K562 (cell line): ENCODE measurements at regions not wholly inside any gene's neighbourhood (a gene's known extent, or its start where the extent isn't known, plus 50 kb on each side); places are given as distances from the start of the nearest gene placed in this dataset.

Experiments used
- ATAC-seq: fragments of 200-7000 bp; cut with Tn5 transposase; 3 replicates; pipeline ENCODE4 v1.9.1; 2020; ENCODE audit warnings: moderate library complexity
- BruUV-seq: library from RNA; stranded (reverse); fragments of 400-500 nt; replicated peaks from 2 replicates; lab custom pipeline; 2021; lab: Mats Ljungman, UMichigan
- CTCF ChIA-PET: fragments of 300-600 bp; formaldehyde crosslinking; extraction: SDS; loops from one replicate; lab custom pipeline; 2021; ENCODE audit warnings: low intra/inter-chr PET ratio; lab: Yijun Ruan, JAX
- POLR2A ChIA-PET: fragments of 300-600, 350-650 bp; sonication (Branson Sonifier 250); formaldehyde crosslinking; extraction: SDS; loops from one replicate; lab custom pipeline; 2021; ENCODE audit warnings: antibody characterized with exemption, inconsistent platforms; lab: Yijun Ruan, JAX
- DNase-seq, 4 experiments: peaks; one replicate each; pipeline versions ENCODE4 v3.0.0 to v3.0.0-alpha.2; 2011 to 2018; ENCODE audit warnings: low spot score in 3 of 4, mixed read lengths in 3 of 4; ENCODE audit errors: extremely low read depth in 1 of 4
- FAIRE-seq: peaks from 2 replicates; lab custom pipeline; 2011; peaks lifted over from hg19 to GRCh38; lab: Jason Lieb, UNC
- H2AFZ ChIP-seq: 2 replicates; pipeline ENCODE4 v1.6.0; 2011; ENCODE audit warnings: low read depth, low read length, control low read depth, inconsistent platforms
- H3K27ac ChIP-seq: fragments of 200-600 bp; 3 replicates; pipeline ENCODE4 v1.8.0; 2011; ENCODE audit warnings: low read depth, mild to moderate bottlenecking, control low read depth, inconsistent platforms, low read length, moderate library complexity, mixed read lengths; ENCODE audit errors: extremely low read depth
- H3K27me3 ChIP-seq, 2 experiments: fragments of 300-600 bp in 1 of 2; 2 replicates in 1 of 2; 3 replicates in 1 of 2; pipeline versions ENCODE4 v1.6.0 to v1.8.0; 2011; ENCODE audit warnings: inconsistent platforms in 2 of 2, low read length in 2 of 2, mild to moderate bottlenecking in 1 of 2, mixed read lengths in 1 of 2, moderate library complexity in 1 of 2; ENCODE audit not compliant: control insufficient read depth in 2 of 2, insufficient read depth in 2 of 2
- H3K36me3 ChIP-seq: fragments of 300-600 bp; 3 replicates; pipeline ENCODE4 v1.8.0; 2011; ENCODE audit warnings: mild to moderate bottlenecking, low read length, inconsistent platforms; ENCODE audit not compliant: control insufficient read depth, insufficient read depth
- H3K4me1 ChIP-seq, 2 experiments: fragments of 200-600 bp in 1 of 2; replicated peaks in 1 of 2; 2 replicates in 1 of 2; 3 replicates in 1 of 2; pipeline versions ENCODE4 v1.5.1 to v1.8.0; 2011; ENCODE audit warnings: inconsistent platforms in 2 of 2, low read length in 2 of 2, mild to moderate bottlenecking in 1 of 2, mixed read lengths in 1 of 2, moderate library complexity in 1 of 2; ENCODE audit not compliant: control insufficient read depth in 2 of 2, insufficient read depth in 2 of 2
- H3K4me2 ChIP-seq: 2 replicates; pipeline ENCODE4 v1.6.1; 2011; ENCODE audit warnings: low read length, control low read depth, inconsistent platforms, mixed read lengths; ENCODE audit not compliant: insufficient read depth
- H3K4me3 ChIP-seq: fragments of 200-600 bp; sonication (generic), shearing (Covaris generic); 2 replicates; pipeline ENCODE4 v1.5.1; 2016; ENCODE audit warnings: control low read depth, inconsistent platforms
- H3K79me2 ChIP-seq: fragments of 200-600 bp; 3 replicates; pipeline ENCODE4 v1.8.0; 2011; ENCODE audit warnings: low read length, inconsistent platforms; ENCODE audit not compliant: control insufficient read depth, insufficient read depth
- H3K9ac ChIP-seq, 2 experiments: 2 replicates each; pipeline versions ENCODE4 v1.6.0 to v1.6.1; 2011; ENCODE audit warnings: low read depth in 2 of 2, low read length in 2 of 2, control low read depth in 1 of 2, inconsistent platforms in 1 of 2, mild to moderate bottlenecking in 1 of 2, mixed read lengths in 1 of 2; ENCODE audit not compliant: insufficient read depth in 1 of 2
- H3K9me1 ChIP-seq: one replicate; pipeline ENCODE4 v1.6.0; 2011; ENCODE audit warnings: inconsistent platforms, mild to moderate bottlenecking, low read length, moderate library complexity; ENCODE audit not compliant: control insufficient read depth, insufficient read depth
- H3K9me3 ChIP-seq: replicated peaks from 2 replicates; pipeline ENCODE4 v1.5.1; 2011; ENCODE audit warnings: low read depth, low read length, inconsistent platforms; ENCODE audit not compliant: control insufficient read depth, insufficient read depth
- H4K20me1 ChIP-seq: replicated peaks from 2 replicates; pipeline ENCODE4 v1.6.1; 2011; ENCODE audit warnings: low read length, inconsistent platforms, mixed read lengths; ENCODE audit not compliant: control insufficient read depth, insufficient read depth
- HDAC2 ChIP-seq: fragments of 450-650 bp; IDR thresholded peaks from 2 replicates; pipeline ENCODE4 v1.6.1; 2016; ENCODE audit warnings: mild to moderate bottlenecking
- TARDBP ChIP-seq: fragments of 450-650 bp; IDR thresholded peaks from 2 replicates; pipeline ENCODE4 v1.6.1; 2016
- ZNF143 ChIP-seq: sonication (generic); formaldehyde crosslinking; IDR thresholded peaks from 2 replicates; pipeline ENCODE4 v1.9.0; 2022; ENCODE audit warnings: mild to moderate bottlenecking, missing genetic modification reagents
- ZNF277 ChIP-seq: fragments of 250-450 bp; sonication (Bioruptor Pico); IDR thresholded peaks from 2 replicates; pipeline ENCODE4 v1.8.0; 2022; ENCODE audit warnings: inconsistent platforms, mild to moderate bottlenecking, moderate library complexity, borderline replicate concordance
- ZNF318 ChIP-seq, 2 experiments: fragments of 450-650 bp; IDR thresholded peaks; 2 replicates each; pipeline ENCODE4 v1.6.1; 2016; ENCODE audit warnings: mild to moderate bottlenecking in 2 of 2, borderline replicate concordance in 1 of 2, low read depth in 1 of 2, moderate library complexity in 1 of 2
- ZNF408 ChIP-seq: fragments of 250-450 bp; sonication (Bioruptor Pico); IDR thresholded peaks from 2 replicates; pipeline ENCODE4 v1.4.0; 2020; ENCODE audit warnings: low read depth, mild to moderate bottlenecking, moderate library complexity
- WGBS: fragments of 100-300 bp; shearing (Covaris generic); methylation state at CpG from one replicate; pipeline ENCODE4 v1.1.6; 2016; ENCODE audit warnings: low coverage, mixed read lengths; ENCODE audit not compliant: insufficient coverage; ENCODE audit errors: missing lambda C conversion rate; 5-methylcytosine and 5-hydroxymethylcytosine counted together
- in situ Hi-C: fragments of 300-500 bp; cut with MboI; formaldehyde crosslinking; loops from 4 replicates; pipeline ENCODE4 v1.15.0; 2018; ENCODE audit warnings: inconsistent platforms, mixed read lengths
- intact Hi-C: fragments of 100-400 bp; cut with micrococcal nuclease; formaldehyde crosslinking; loops from 2 replicates; pipeline ENCODE4 v1.14.2; 2022

GRCh38 chr11:90341986-90342385 lies 119.1 kb upstream of the CHORDC1 start (continued):
- TF ChIP-seq ZNF318 (IDR thresholded peaks at IDR 0.05; ENCODE audit: borderline replicate concordance in 1 of 2, low read depth in 1 of 2), result no peak

GRCh38 chr11:90332415-90332814 lies 109.6 kb upstream of the CHORDC1 start:
- no peaks in the 10 kb centered on the region for H4K20me1 ChIP-seq
- H3K9ac ChIP-seq, result no peak overlapping the region
- H3K27me3 ChIP-seq, result no peaks in the 10 kb centered on the region
- ChIA-PET CTCF (no interaction called here), POLR2A (no interaction called here)
- BruUV-seq, result no TSS peak
- H3K4me2 ChIP-seq, result no peak overlapping the region
- 0% methylated on average over 1 of the region's 1 CpG for WGBS
- H2AFZ ChIP-seq, result no peak overlapping the region
- no peak for FAIRE-seq
- H3K79me2 ChIP-seq, result no peaks in the 10 kb centered on the region
- no peaks in the 10 kb centered on the region for H3K9me3 ChIP-seq
- in situ Hi-C loops, result no loop called here
- H3K9me1 ChIP-seq, result no peaks in the 10 kb centered on the region
- ATAC-seq, result no peak
- no peak for DNase-seq
- H3K36me3 ChIP-seq, result no peaks in the 10 kb centered on the region
- no peaks in the 10 kb centered on the region for H3K4me1 ChIP-seq
- intact Hi-C loops, result loop anchor here (10.0 kb wide), 1 partner anchor 738 kb away; no protein-coding TSS in a partner anchor
- TF ChIP-seq HDAC2, result no peak
- no peak for TF ChIP-seq ZNF143
- TF ChIP-seq TARDBP, result no peak
- no peak for TF ChIP-seq ZNF408 (CRISPR knock-in tag)
- TF ChIP-seq ZNF277 (CRISPR knock-in tag), result no peak
- H3K27ac ChIP-seq, result no peak overlapping the region
- no peak overlapping the region for H3K4me3 ChIP-seq
